ENCODE measurements at regions not wholly inside any gene's neighbourhood (a gene's known extent, or its start where the extent isn't known, plus 50 kb on each side); places are given as distances from the start of the nearest gene placed in this dataset.

DNA sequence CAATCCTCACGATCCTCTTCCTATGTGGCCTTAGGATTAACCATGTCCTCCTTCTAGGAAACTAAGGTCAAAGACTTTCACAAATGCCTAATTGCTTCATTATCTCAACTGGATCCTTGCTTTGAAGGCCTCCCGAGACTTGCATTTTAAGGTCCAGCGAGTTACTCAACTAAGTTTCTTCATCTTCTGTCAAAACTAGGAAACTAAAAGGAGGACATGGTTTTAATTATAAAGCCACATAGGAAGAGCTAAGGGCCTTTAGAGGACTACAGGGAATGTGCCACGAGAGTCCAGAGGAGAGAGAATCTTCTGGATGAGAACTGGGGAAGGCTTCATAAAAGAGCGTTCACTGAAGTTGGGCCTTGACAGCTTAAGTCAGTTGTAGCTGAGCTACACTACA lies 87.8 kb upstream of the LPP start:
- TF ChIP-seq CTCF (IDR thresholded peaks at IDR 0.05 in 8 of 11, conservative IDR thresholded peaks at IDR 0.05 in 3 of 11), result no peak
- TF ChIP-seq POLR2A (IDR thresholded peaks at IDR 0.05), result no peak

Data from spleen (tissue), 7 donors.